ENCODE measurements at regions not wholly inside any gene's neighbourhood (a gene's known extent, or its start where the extent isn't known, plus 50 kb on each side); places are given as distances from the start of the nearest gene placed in this dataset.
"Not testable (repeated sequence)": the region's sequence is repeated elsewhere in the genome, so short reads cannot be mapped to it uniquely, and the experiment has no call there.

GRCh38 chr13:22846551-22846950 is 334.2 kb upstream of the SGCG start:
- TF ChIP-seq EZH2 (IDR thresholded peaks at IDR 0.05; ENCODE audit: insufficient read depth, low read length) (no peak), CTCF (IDR thresholded peaks at IDR 0.05; ENCODE audit: insufficient read depth, low read depth, low read length) (no peak)
- no peaks in the 10 kb centered on the region for H3K27me3 Mint-ChIP-seq (ENCODE audit: low read depth, unreplicated experiment)
- H3K9me3 Mint-ChIP-seq (ENCODE audit: unreplicated experiment): no peaks in the 10 kb centered on the region
- Histone ChIP-seq H4K20me1 (ENCODE audit: insufficient read depth, low read length) (no peaks in the 10 kb centered on the region), H3K36me3 (ENCODE audit: insufficient read depth, low read length) (no peaks in the 10 kb centered on the region), H3K4me3 (ENCODE audit: insufficient read depth, low read depth, low read length) (no peak overlapping the region), H3K4me2 (ENCODE audit: low read length) (no peak overlapping the region), H3K4me1 (ENCODE audit: insufficient read depth, low read length) (no peaks in the 10 kb centered on the region), H3K79me2 (ENCODE audit: insufficient read depth, low read length) (no peaks in the 10 kb centered on the region), H2AFZ (ENCODE audit: low read depth, low read length) (no peak overlapping the region), H3K9ac (ENCODE audit: low read length) (no peak overlapping the region), H3K27ac (ENCODE audit: low read depth, low read length) (no peak overlapping the region), H3K27me3 (ENCODE audit: insufficient read depth, low read length) (no peaks in the 10 kb centered on the region), H3K9me3 (ENCODE audit: insufficient read depth, low read depth, low read length) (no peaks in the 10 kb centered on the region)
- H3K4me1 Mint-ChIP-seq (ENCODE audit: low read depth, unreplicated experiment): no peaks in the 10 kb centered on the region
- H3K4me3 Mint-ChIP-seq (ENCODE audit: unreplicated experiment): no peak overlapping the region
- FAIRE-seq (no peak), DNase-seq (ENCODE audit: low read depth) (no peak)
- no peak overlapping the region for H3K27ac Mint-ChIP-seq (ENCODE audit: unreplicated experiment)
- no peaks in the 10 kb centered on the region for H3K36me3 Mint-ChIP-seq (ENCODE audit: low read depth, unreplicated experiment)

- no peaks in the 10 kb centered on the region for H3K9me3 ChIP-seq (ENCODE audit: insufficient read depth, low read depth, low read length)
- no peaks in the 10 kb centered on the region for H3K4me1 ChIP-seq (ENCODE audit: insufficient read depth, low read length)
- Mint-ChIP-seq H3K27me3 (ENCODE audit: low read depth, unreplicated experiment) (no peaks in the 10 kb centered on the region), H3K9me3 (ENCODE audit: unreplicated experiment) (no peaks in the 10 kb centered on the region), H3K4me3 (ENCODE audit: unreplicated experiment) (no peak overlapping the region), H3K4me1 (ENCODE audit: low read depth, unreplicated experiment) (no peaks in the 10 kb centered on the region), H3K36me3 (ENCODE audit: low read depth, unreplicated experiment) (no peaks in the 10 kb centered on the region), H3K27ac (ENCODE audit: unreplicated experiment) (no peak overlapping the region)
- TF ChIP-seq EZH2 (IDR thresholded peaks at IDR 0.05; ENCODE audit: insufficient read depth, low read length) (no peak), CTCF (IDR thresholded peaks at IDR 0.05; ENCODE audit: insufficient read depth, low read depth, low read length) (no peak)
- no peak for FAIRE-seq
- H3K27ac ChIP-seq (ENCODE audit: low read depth, low read length): no peak overlapping the region
- H4K20me1 ChIP-seq (ENCODE audit: insufficient read depth, low read length): no peaks in the 10 kb centered on the region
- H3K27me3 ChIP-seq (ENCODE audit: insufficient read depth, low read length): no peaks in the 10 kb centered on the region
- DNase-seq (ENCODE audit: low read depth): no peak
- H3K4me3 ChIP-seq (ENCODE audit: insufficient read depth, low read depth, low read length): no peak overlapping the region
- H3K9ac ChIP-seq (ENCODE audit: low read length): no peak overlapping the region
- no peak overlapping the region for H3K4me2 ChIP-seq (ENCODE audit: low read length)
- H3K79me2 ChIP-seq (ENCODE audit: insufficient read depth, low read length): no peaks in the 10 kb centered on the region
- H3K36me3 ChIP-seq (ENCODE audit: insufficient read depth, low read length): no peaks in the 10 kb centered on the region
- no peak overlapping the region for H2AFZ ChIP-seq (ENCODE audit: low read depth, low read length)
Observed at GRCh38 chr13:22848539-22849052, 332.2 kb upstream of the SGCG start.

- no peaks in the 10 kb centered on the region for H3K9me3 ChIP-seq (ENCODE audit: insufficient read depth, low read depth, low read length)
- no peaks in the 10 kb centered on the region for H3K4me1 ChIP-seq (ENCODE audit: insufficient read depth, low read length)
- Mint-ChIP-seq H3K4me1 (ENCODE audit: low read depth, unreplicated experiment) (no peaks in the 10 kb centered on the region), H3K4me3 (ENCODE audit: unreplicated experiment) (no peak overlapping the region), H3K27me3 (ENCODE audit: low read depth, unreplicated experiment) (no peaks in the 10 kb centered on the region), H3K9me3 (ENCODE audit: unreplicated experiment) (no peaks in the 10 kb centered on the region), H3K27ac (ENCODE audit: unreplicated experiment) (no peak overlapping the region), H3K36me3 (ENCODE audit: low read depth, unreplicated experiment) (no peaks in the 10 kb centered on the region)
- no peaks in the 10 kb centered on the region for H3K36me3 ChIP-seq (ENCODE audit: insufficient read depth, low read length)
- no peak for TF ChIP-seq CTCF (IDR thresholded peaks at IDR 0.05; ENCODE audit: insufficient read depth, low read depth, low read length)
- TF ChIP-seq EZH2 (IDR thresholded peaks at IDR 0.05; ENCODE audit: insufficient read depth, low read length): no peak
- no peak overlapping the region for H3K9ac ChIP-seq (ENCODE audit: low read length)
- FAIRE-seq: no peak
- no peak overlapping the region for H3K27ac ChIP-seq (ENCODE audit: low read depth, low read length)
- no peak overlapping the region for H2AFZ ChIP-seq (ENCODE audit: low read depth, low read length)
- H3K27me3 ChIP-seq (ENCODE audit: insufficient read depth, low read length): no peaks in the 10 kb centered on the region
- no peak for DNase-seq (ENCODE audit: low read depth)
- no peaks in the 10 kb centered on the region for H4K20me1 ChIP-seq (ENCODE audit: insufficient read depth, low read length)
- H3K4me3 ChIP-seq (ENCODE audit: insufficient read depth, low read depth, low read length): no peak overlapping the region
- no peaks in the 10 kb centered on the region for H3K79me2 ChIP-seq (ENCODE audit: insufficient read depth, low read length)
- no peak overlapping the region for H3K4me2 ChIP-seq (ENCODE audit: low read length)
Observed at GRCh38 chr13:22855926-22856325, 324.9 kb upstream of the SGCG start.

- not testable (repeated sequence) for DNase-seq (ENCODE audit: low read depth); H3K27ac ChIP-seq (ENCODE audit: low read depth, low read length); H3K27me3 Mint-ChIP-seq (ENCODE audit: low read depth, unreplicated experiment); H4K20me1 ChIP-seq (ENCODE audit: insufficient read depth, low read length); H3K4me3 Mint-ChIP-seq (ENCODE audit: unreplicated experiment); H3K4me1 ChIP-seq (ENCODE audit: insufficient read depth, low read length); H3K4me2 ChIP-seq (ENCODE audit: low read length); H3K27ac Mint-ChIP-seq (ENCODE audit: unreplicated experiment); H3K79me2 ChIP-seq (ENCODE audit: insufficient read depth, low read length); H2AFZ ChIP-seq (ENCODE audit: low read depth, low read length); H3K4me1 Mint-ChIP-seq (ENCODE audit: low read depth, unreplicated experiment); H3K36me3 Mint-ChIP-seq (ENCODE audit: low read depth, unreplicated experiment); H3K9ac ChIP-seq (ENCODE audit: low read length); H3K9me3 ChIP-seq (ENCODE audit: insufficient read depth, low read depth, low read length); H3K27me3 ChIP-seq (ENCODE audit: insufficient read depth, low read length); H3K9me3 Mint-ChIP-seq (ENCODE audit: unreplicated experiment); H3K36me3 ChIP-seq (ENCODE audit: insufficient read depth, low read length); H3K4me3 ChIP-seq (ENCODE audit: insufficient read depth, low read depth, low read length); FAIRE-seq
Observed at GRCh38 chr13:22858980-22859379, 321.8 kb upstream of the SGCG start.
